Psoas muscle (tissue), 7 donors: ENCODE measurements at regions not wholly inside any gene's neighbourhood (a gene's known extent, or its start where the extent isn't known, plus 50 kb on each side); places are given as distances from the start of the nearest gene placed in this dataset.
"Not testable (repeated sequence)": the region's sequence is repeated elsewhere in the genome, so short reads cannot be mapped to it uniquely, and the experiment has no call there.

Experiments used
- ATAC-seq, 4 donors: fragments of 200-7000 bp; cut with Tn5 transposase; one replicate each; pipeline ENCODE4 v1.9.1; 2020; ENCODE audit warnings: moderate library complexity in 3 of 4, mild to moderate bottlenecking in 2 of 4
- DNase-seq, 2 donors: peaks; one replicate each; pipeline ENCODE4 v3.0.0-alpha.2; 2020
- H3K27ac ChIP-seq: fragments of 200-600 bp; one replicate; pipeline ENCODE4 v1.8.0; 2022
- H3K27me3 ChIP-seq, 3 donors: fragments of 200-600 bp in 1 of 3; one replicate each; pipeline versions ENCODE4 v1.6.1 to v1.8.0; 2013 to 2022; ENCODE audit warnings: low read length in 2 of 3, mild to moderate bottlenecking in 2 of 3, moderate library complexity in 1 of 3; ENCODE audit not compliant: insufficient read depth in 3 of 3
- H3K36me3 ChIP-seq, 2 donors: fragments of 200-600 bp in 1 of 2; one replicate each; pipeline versions ENCODE4 v1.6.1 to v1.8.0; 2013 to 2022; ENCODE audit warnings: low read depth in 1 of 2, mild to moderate bottlenecking in 1 of 2, moderate library complexity in 1 of 2; ENCODE audit not compliant: insufficient read depth in 1 of 2
- H3K4me1 ChIP-seq: fragments of 200-600 bp; one replicate; pipeline ENCODE4 v1.8.0; 2022
- H3K4me3 ChIP-seq: fragments of 200-600 bp; one replicate; pipeline ENCODE4 v1.8.0; 2022; ENCODE audit warnings: mild to moderate bottlenecking
- H3K9me3 ChIP-seq: fragments of 200-600 bp; one replicate; pipeline ENCODE4 v1.8.0; 2022
- CTCF ChIP-seq: fragments of 200-600 bp; IDR thresholded peaks from one replicate; pipeline ENCODE4 v1.8.0; 2022; ENCODE audit warnings: antibody characterized with exemption
- WGBS, 3 donors: extraction: QIAGEN DNeasy Blood & Tissue Kit; methylation state at CpG; one replicate each; pipeline versions ENCODE4 v1.1.6 to v1.1.7; 2013; 5-methylcytosine and 5-hydroxymethylcytosine counted together
- intact Hi-C, 2 donors: fragments of 100-400 bp; cut with DNase I; formaldehyde crosslinking; loops; one replicate each; pipeline versions ENCODE4 v1.11.0 to v1.14.2; 2022
- donor health status: healthy with polysubstance abuse.
- donor health status: DM: no; HTN: no; CAD: no; lungs with moderate emphysema.
- donor health status: Bipolar disorder and iron deficiency.
- donor health status: healthy.
- donor health status: DM: yes; HTN: yes; CAD: no.
- donor health status: DM: no; HTN: no; CAD: no.
- donor health status: DM: yes; HTN: yes; CAD: no.

GRCh38 chr18:4961121-4961909 lies 235.7 kb downstream of the AKAIN1 start:
- Histone ChIP-seq H3K9me3 (peaks cover 2% of the 10 kb centered on the region), H3K4me1 (no peaks in the 10 kb centered on the region), H3K27me3 (no peaks in the 10 kb centered on the region), H3K27ac (no peak overlapping the region), H3K36me3 (no peaks in the 10 kb centered on the region), H3K4me3 (no peak overlapping the region)
- DNase-seq: no peak
- intact Hi-C loops: no loop called here
- TF ChIP-seq CTCF: no peak
- no peak for ATAC-seq
- 85 to 89% (median 89%) methylated on average over 4 of the region's 4 CpGs for WGBS, 3 donors

GRCh38 chr18:4960578-4960977 lies 236.5 kb downstream of the AKAIN1 start:
- Histone ChIP-seq H3K36me3 (no peaks in the 10 kb centered on the region), H3K4me3 (no peak overlapping the region), H3K27me3 (no peaks in the 10 kb centered on the region), H3K4me1 (no peaks in the 10 kb centered on the region), H3K27ac (no peak overlapping the region), H3K9me3 (no peaks in the 10 kb centered on the region)
- WGBS, 3 donors: 83 to 92% (median 84%) methylated on average over 5 of the region's 5 CpGs
- TF ChIP-seq CTCF: no peak
- intact Hi-C loops: no loop called here
- DNase-seq (no peak), ATAC-seq (no peak)

DNA sequence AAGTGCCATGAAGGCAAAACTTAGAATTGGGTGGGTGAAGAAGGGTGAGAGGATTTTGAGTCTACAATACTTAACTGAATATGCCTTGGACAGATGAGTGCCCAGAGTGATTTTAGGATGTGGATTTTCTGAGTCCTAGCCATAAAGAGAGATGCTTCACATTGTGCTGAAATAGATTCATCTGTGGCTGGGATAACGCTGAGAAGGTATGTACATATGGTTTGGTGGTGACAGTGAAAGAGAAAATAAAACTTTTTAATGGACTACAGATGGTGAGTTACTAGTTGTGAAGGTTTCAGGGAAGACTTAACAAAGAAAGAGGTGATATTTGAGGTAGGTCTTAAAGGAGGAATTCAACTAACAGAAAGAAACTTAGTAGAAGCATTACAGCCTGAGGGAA lies 265.8 kb downstream of the AKAIN1 start:
- DNase-seq (no peak), ATAC-seq (no peak)
- Histone ChIP-seq H3K4me3 (no peak overlapping the region), H3K27ac (no peak overlapping the region), H3K4me1 (no peaks in the 10 kb centered on the region), H3K27me3 (no peaks in the 10 kb centered on the region), H3K36me3 (no peaks in the 10 kb centered on the region), H3K9me3 (peaks cover 12% of the 10 kb centered on the region)
- 65 to 73% (median 68%) methylated on average over 1 of the region's 1 CpG for WGBS, 3 donors
- intact Hi-C loops: no loop called here
- no peak for TF ChIP-seq CTCF

DNA sequence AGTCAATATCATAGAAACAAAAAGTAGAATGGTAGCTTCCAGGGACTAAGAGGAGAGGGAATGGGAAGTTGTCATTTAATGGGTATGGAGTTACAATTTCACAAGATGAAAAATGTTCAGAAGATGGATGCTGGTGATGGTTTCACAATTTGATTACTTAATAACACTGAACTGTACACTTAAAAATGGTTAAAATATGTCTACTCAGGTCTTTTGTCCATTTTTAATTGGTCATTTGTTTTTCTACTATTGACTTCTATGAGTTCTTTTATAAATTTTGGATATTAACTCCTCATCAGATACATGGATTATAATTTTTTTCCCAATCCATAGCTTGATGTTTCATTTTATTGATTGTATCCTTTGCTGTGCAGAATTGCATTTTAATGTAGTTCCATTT lies 275.5 kb downstream of the AKAIN1 start:
- ATAC-seq (no peak), DNase-seq (no peak)
- H3K36me3 ChIP-seq: no peaks in the 10 kb centered on the region
- no peak overlapping the region for H3K4me3 ChIP-seq
- no peak overlapping the region for H3K27ac ChIP-seq
- intact Hi-C loops: no loop called here
- no peaks in the 10 kb centered on the region for H3K27me3 ChIP-seq
- no peaks in the 10 kb centered on the region for H3K4me1 ChIP-seq
- TF ChIP-seq CTCF: no peak
- H3K9me3 ChIP-seq: no peaks in the 10 kb centered on the region

GRCh38 chr18:4917509-4917908 lies 279.5 kb downstream of the AKAIN1 start:
- H3K27ac ChIP-seq, intact Hi-C loops, H3K4me3 ChIP-seq, H3K4me1 ChIP-seq, DNase-seq, H3K27me3 ChIP-seq, H3K9me3 ChIP-seq, H3K36me3 ChIP-seq, ATAC-seq: not testable (repeated sequence)
- WGBS, 3 donors: 80 to 95% (median 92%) methylated on average over 3 to 4 of the region's 7 CpGs
